GM12878 (cell line): ENCODE measurements at regions not wholly inside any gene's neighbourhood (a gene's known extent, or its start where the extent isn't known, plus 50 kb on each side); places are given as distances from the start of the nearest gene placed in this dataset.

Experiments used
- ATAC-seq: fragments of 200-7000 bp; cut with Tn5 transposase; 3 replicates; pipeline ENCODE4 v1.9.1; 2020; ENCODE audit warnings: mild to moderate bottlenecking, moderate library complexity
- BruUV-seq: library from RNA; stranded (reverse); fragments of 400-500 nt; replicated peaks from 2 replicates; lab custom pipeline; 2021; lab: Mats Ljungman, UMichigan
- CTCF ChIA-PET: fragments of 300-600 bp; sonication (Branson Sonifier 250); formaldehyde crosslinking; extraction: SDS; loops from one replicate; lab custom pipeline; 2021; ENCODE audit warnings: inconsistent platforms; lab: Yijun Ruan, JAX
- POLR2A ChIA-PET: fragments of 350-600 bp; formaldehyde crosslinking; extraction: SDS; loops from one replicate; lab custom pipeline; 2021; ENCODE audit warnings: inconsistent platforms; lab: Charles Lee
- RAD21 ChIA-PET: fragments of 300-600 bp; sonication (Branson Sonifier 250); formaldehyde crosslinking; loops from one replicate; lab custom pipeline; 2023; ENCODE audit warnings: antibody characterized with exemption; ENCODE audit not compliant: unreplicated experiment; lab: Charles Lee
- SMC1A ChIA-PET: fragments of 300-600 bp; sonication (Branson Sonifier 250); formaldehyde crosslinking; loops from one replicate; lab custom pipeline; 2023; ENCODE audit not compliant: unreplicated experiment, uncharacterized antibody; lab: Charles Lee
- DNase-seq: peaks from one replicate; pipeline ENCODE4 v3.0.0-alpha.2; 2011; ENCODE audit warnings: low read depth, low spot score
- FAIRE-seq: peaks from 3 replicates; lab custom pipeline; 2011; peaks lifted over from hg19 to GRCh38; lab: Jason Lieb, UNC
- H2AFZ ChIP-seq: 2 replicates; pipeline ENCODE4 v1.6.0; 2011; ENCODE audit warnings: low read depth, low read length, control low read depth; ENCODE audit not compliant: control insufficient read depth
- H3K27ac ChIP-seq: 2 replicates; pipeline ENCODE4 v1.5.1; 2011; ENCODE audit warnings: control low read depth; ENCODE audit not compliant: control insufficient read depth, insufficient read depth
- H3K27me3 ChIP-seq, 2 experiments: replicated peaks in 1 of 2; 2 replicates each; pipeline versions ENCODE4 v1.6.0 to v1.6.1; 2011; ENCODE audit warnings: low read length in 1 of 2; ENCODE audit not compliant: control insufficient read depth in 2 of 2, insufficient read depth in 2 of 2
- H3K36me3 ChIP-seq, 2 experiments: 2 replicates each; pipeline ENCODE4 v1.5.1; 2011; ENCODE audit warnings: low read length in 1 of 2; ENCODE audit not compliant: control insufficient read depth in 2 of 2, insufficient read depth in 2 of 2
- H3K4me1 ChIP-seq: 2 replicates; pipeline ENCODE4 v1.6.1; 2011; ENCODE audit warnings: mild to moderate bottlenecking, low read length, moderate library complexity, mixed read lengths; ENCODE audit not compliant: control insufficient read depth, insufficient read depth
- H3K4me2 ChIP-seq: 2 replicates; pipeline ENCODE4 v1.6.0; 2011; ENCODE audit warnings: control low read depth; ENCODE audit not compliant: control insufficient read depth, insufficient read depth
- H3K4me3 ChIP-seq: fragments of 200-600 bp; sonication (generic); 2 replicates; pipeline ENCODE4 v1.5.1; 2016
- H3K79me2 ChIP-seq: 2 replicates; pipeline ENCODE4 v1.6.0; 2011; ENCODE audit warnings: low read length; ENCODE audit not compliant: control insufficient read depth, insufficient read depth
- H3K9ac ChIP-seq: 2 replicates; pipeline ENCODE4 v1.8.0; 2011; ENCODE audit warnings: low read length, control low read depth, mixed read lengths; ENCODE audit not compliant: control insufficient read depth, insufficient read depth
- H3K9me3 ChIP-seq: replicated peaks from 3 replicates; pipeline ENCODE4 v1.5.1; 2011; ENCODE audit warnings: mild to moderate bottlenecking, low read length; ENCODE audit not compliant: control insufficient read depth, insufficient read depth
- H4K20me1 ChIP-seq: 2 replicates; pipeline ENCODE4 v1.6.0; 2011; ENCODE audit not compliant: control insufficient read depth, insufficient read depth
- BACH1 ChIP-seq: fragments of 450-650 bp; IDR thresholded peaks from 2 replicates; pipeline ENCODE4 v1.6.1; 2017; ENCODE audit warnings: mild to moderate bottlenecking, borderline replicate concordance
- E2F4 ChIP-seq: IDR thresholded peaks from 2 replicates; pipeline ENCODE4 v1.6.1; 2012; ENCODE audit warnings: low read depth, low read length, improper control_type of control experiment
- GABPA ChIP-seq: IDR thresholded peaks from 2 replicates; pipeline ENCODE4 v1.6.1; 2014; ENCODE audit warnings: antibody characterized with exemption, low read depth, mild to moderate bottlenecking, inconsistent platforms
- IRF5 ChIP-seq: fragments of 450-650 bp; IDR thresholded peaks from 2 replicates; pipeline ENCODE4 v1.6.1; 2017; ENCODE audit warnings: borderline replicate concordance
- NBN ChIP-seq: fragments of 450-650 bp; IDR thresholded peaks from 2 replicates; pipeline ENCODE4 v1.6.1; 2016
- NFYB ChIP-seq: IDR thresholded peaks from 2 replicates; pipeline ENCODE4 v1.6.1; 2011; ENCODE audit warnings: low read depth, mild to moderate bottlenecking, low read length, improper control_type of control experiment, moderate library complexity; ENCODE audit not compliant: insufficient read depth
- NR2F1 ChIP-seq: fragments of 450-650 bp; conservative IDR thresholded peaks from 2 replicates; pipeline ENCODE4 v1.6.1; 2017; ENCODE audit warnings: mild to moderate bottlenecking
- POLR2AphosphoS2 ChIP-seq: IDR thresholded peaks from 2 replicates; pipeline ENCODE4 v1.6.1; 2011; ENCODE audit warnings: low read depth, mild to moderate bottlenecking, low read length, improper control_type of control experiment, moderate library complexity
- RB1 ChIP-seq: fragments of 450-650 bp; formaldehyde crosslinking; IDR thresholded peaks from 2 replicates; pipeline ENCODE4 v1.6.1; 2017; ENCODE audit warnings: mild to moderate bottlenecking, borderline replicate concordance
- RUNX3 ChIP-seq: IDR thresholded peaks from 2 replicates; pipeline ENCODE4 v1.6.1; 2012; ENCODE audit warnings: low read length, inconsistent platforms
- SMAD1 ChIP-seq: fragments of 450-650 bp; IDR thresholded peaks from 2 replicates; pipeline ENCODE4 v1.6.1; 2018; ENCODE audit warnings: mild to moderate bottlenecking, low read depth; ENCODE audit not compliant: partially characterized antibody
- SREBF2 ChIP-seq: IDR thresholded peaks from 2 replicates; pipeline ENCODE4 v1.6.1; 2012; ENCODE audit warnings: mild to moderate bottlenecking, low read length
- TARDBP ChIP-seq: IDR thresholded peaks from 2 replicates; pipeline ENCODE4 v1.6.1; 2016; ENCODE audit warnings: borderline replicate concordance
- TBL1XR1 ChIP-seq: IDR thresholded peaks from 2 replicates; pipeline ENCODE4 v1.6.1; 2012; ENCODE audit warnings: low read depth, low read length, improper control_type of control experiment
- WGBS: methylation state at CpG from one replicate; pipeline ENCODE4 v1.1.6; 2016; ENCODE audit warnings: low lambda C conversion rate; ENCODE audit not compliant: insufficient replicate concordance, insufficient coverage; ENCODE audit errors: missing lambda C conversion rate; 5-methylcytosine and 5-hydroxymethylcytosine counted together
- in situ Hi-C: fragments of 300-500 bp; cut with MboI; formaldehyde crosslinking; loops from 9 replicates; pipeline ENCODE4 v1.14.3; 2018; ENCODE audit warnings: mixed read lengths
- intact Hi-C: fragments of 100-400 bp; cut with micrococcal nuclease; formaldehyde crosslinking; loops from one replicate; pipeline ENCODE4 v1.14.2; 2022; ENCODE audit not compliant: unreplicated experiment

- Histone ChIP-seq H3K4me2 (no peak overlapping the region), H3K4me1 (no peaks in the 10 kb centered on the region), H3K79me2 (no peaks in the 10 kb centered on the region), H3K36me3 (no peaks in the 10 kb centered on the region), H3K9ac (no peak overlapping the region), H4K20me1 (no peaks in the 10 kb centered on the region), H2AFZ (no peak overlapping the region), H3K27me3 (no peaks in the 10 kb centered on the region), H3K9me3 (no peaks in the 10 kb centered on the region; the same call in 2 of the 3 replicates), H3K27ac (no peak overlapping the region), H3K4me3 (no peak overlapping the region)
- SMC1A ChIA-PET = no interaction called here
- POLR2A ChIA-PET = no interaction called here
- TF ChIP-seq RB1 = no peak
- no peak for TF ChIP-seq POLR2AphosphoS2
- TF ChIP-seq RUNX3 = no peak
- no peak for TF ChIP-seq E2F4
- TF ChIP-seq NFYB = no peak
- TF ChIP-seq NR2F1 = no peak
- TF ChIP-seq IRF5 = no peak
- TF ChIP-seq SMAD1 = no peak
- TF ChIP-seq SREBF2 = no peak
- TF ChIP-seq BACH1 = no peak
- TF ChIP-seq TBL1XR1 = no peak
- TF ChIP-seq NBN = no peak
- TF ChIP-seq GABPA = no peak
- no peak for TF ChIP-seq TARDBP
- 0% methylated on average over 1 of the region's 1 CpG for WGBS
- RAD21 ChIA-PET = no interaction called here
- in situ Hi-C loops (no loop called here), intact Hi-C loops (no loop called here)
- ATAC-seq (no peak), FAIRE-seq (no peak), DNase-seq (no peak)
- no TSS peak for BruUV-seq
- CTCF ChIA-PET = no interaction called here
These were observed 119.8 kb upstream of the BACE2 start for GRCh38 chr21:41048145-41048544.
